Pons (tissue), 1 donor: ENCODE measurements at regions not wholly inside any gene's neighbourhood (a gene's known extent, or its start where the extent isn't known, plus 50 kb on each side); places are given as distances from the start of the nearest gene placed in this dataset.
"Not testable (repeated sequence)": the region's sequence is repeated elsewhere in the genome, so short reads cannot be mapped to it uniquely, and the experiment has no call there.

ENCODE experiments used
- DNase-seq: peaks from one replicate; pipeline ENCODE4 v3.0.0-alpha.2; 2016; ENCODE audit warnings: low spot score

DNA sequence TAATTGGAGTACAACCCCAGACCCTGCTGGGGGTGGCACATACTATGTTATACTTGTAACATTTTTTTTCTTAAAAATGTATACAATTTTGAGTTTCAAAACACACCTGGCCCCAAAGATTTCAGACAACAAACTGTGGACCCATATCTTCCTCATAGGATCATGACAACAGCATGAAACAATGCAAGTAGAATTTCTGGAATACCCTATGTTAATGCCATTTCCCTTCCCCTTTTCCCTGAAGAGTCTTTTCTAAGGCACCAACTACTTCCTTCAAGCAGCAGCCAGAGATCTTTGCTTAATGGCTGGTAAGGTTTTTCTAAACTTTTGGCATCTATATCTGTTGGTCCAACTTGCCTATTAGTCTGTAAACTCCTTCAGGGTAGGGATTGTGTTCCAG lies 99.9 kb upstream of the SERBP1 start:
- no peak for DNase-seq

GRCh38 chr1:67532452-67533216 lies 102.4 kb upstream of the SERBP1 start:
- DNase-seq: peak; percentile 87

DNA sequence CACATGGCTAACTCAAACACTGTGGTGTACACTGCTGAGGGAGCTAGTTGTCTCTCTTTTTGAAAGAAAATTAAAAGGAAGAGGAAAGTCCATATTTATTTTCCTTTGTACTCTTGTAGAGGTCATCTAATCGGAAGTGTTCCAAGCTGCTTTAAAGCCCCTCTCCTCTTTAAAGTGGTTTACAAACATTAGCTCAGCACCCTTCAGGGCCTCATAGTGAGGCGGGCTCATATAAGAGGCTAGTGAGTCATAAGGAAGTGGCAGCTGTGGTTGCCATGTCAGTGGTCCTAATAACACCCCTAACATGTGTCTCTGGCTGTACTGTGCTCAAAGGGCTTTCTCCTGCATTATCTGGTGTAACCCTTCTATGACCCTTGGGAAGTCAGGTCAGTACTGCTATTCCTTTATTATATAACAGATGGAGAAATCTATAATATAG lies 104.4 kb upstream of the SERBP1 start:
- DNase-seq: no peak

GRCh38 chr1:67535474-67535873 lies 105.3 kb upstream of the SERBP1 start:
- peak; percentile 38 for DNase-seq

- peak; percentile 57 for DNase-seq
These were observed 106.9 kb upstream of the SERBP1 start for GRCh38 chr1:67536957-67537666.

DNA sequence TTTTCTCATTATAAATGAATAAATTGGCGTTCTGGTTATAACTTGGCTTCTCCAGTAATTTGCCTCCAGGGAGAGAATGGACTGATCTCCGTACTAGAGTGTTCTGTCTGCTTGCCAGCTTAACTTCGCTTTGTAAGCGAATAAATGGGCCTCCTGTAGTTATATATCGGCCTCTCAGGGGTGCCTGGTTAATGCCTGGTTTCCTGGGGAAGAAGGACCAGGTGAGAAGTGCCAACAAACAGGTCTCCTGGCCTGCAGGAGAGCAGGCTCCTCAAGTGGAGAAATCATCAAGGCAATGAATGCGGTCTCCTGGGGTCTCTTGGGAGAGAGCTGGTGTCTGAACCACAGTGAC lies 107.4 kb upstream of the SERBP1 start:
- no peak for DNase-seq

DNA sequence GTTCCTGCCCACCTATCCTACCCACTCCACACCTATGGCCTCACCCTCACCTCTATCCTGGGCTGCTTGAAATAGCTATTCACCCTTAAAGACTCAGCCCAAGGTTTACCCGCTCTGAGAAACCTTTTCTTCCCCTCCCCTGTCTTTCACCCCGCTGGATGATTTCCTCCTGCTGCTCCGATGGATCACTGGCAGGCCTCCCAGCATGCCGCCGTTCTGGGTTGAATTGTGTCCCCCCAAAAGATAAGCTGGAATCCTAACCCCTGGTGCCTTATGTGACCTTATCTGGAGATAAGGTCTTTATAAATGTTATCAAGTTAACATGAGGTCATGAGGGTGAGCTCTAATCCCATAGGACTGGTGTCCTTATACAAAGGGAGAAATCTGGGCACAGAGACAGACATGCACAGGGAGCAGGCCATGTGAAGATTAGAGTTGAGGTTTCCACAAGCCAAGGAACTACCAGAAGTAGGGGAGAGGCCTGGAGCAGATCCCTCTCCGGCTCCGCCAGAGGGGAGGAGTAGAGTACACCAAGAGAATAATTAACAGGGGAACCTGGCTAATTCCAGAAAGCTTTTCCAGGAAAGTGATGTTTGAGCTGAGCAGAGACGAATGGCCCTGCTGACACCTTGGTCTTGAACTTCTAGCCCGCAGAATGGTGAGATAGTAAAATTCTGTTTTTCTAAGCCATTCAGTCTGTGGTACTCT lies 110.0 kb upstream of the SERBP1 start:
- no peak for DNase-seq

DNA sequence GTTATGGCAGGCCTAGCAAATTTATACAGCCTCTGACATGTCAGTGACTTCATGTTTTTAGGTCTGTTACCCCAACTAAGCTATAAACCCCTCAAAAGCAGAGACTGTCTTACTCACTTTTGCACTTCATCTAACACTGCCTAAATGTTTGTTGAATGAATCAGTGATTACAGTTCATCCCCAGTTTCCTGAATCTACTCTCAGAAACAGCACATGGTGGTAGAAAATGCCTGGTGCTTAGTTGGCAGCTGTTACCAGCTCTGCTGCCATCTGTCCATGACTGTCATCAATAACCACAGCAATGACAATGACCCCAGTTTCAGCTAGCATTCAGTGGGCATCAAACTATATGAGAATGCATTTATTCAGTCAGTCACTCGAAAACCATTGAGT lies 110.5 kb upstream of the SERBP1 start:
- no peak for DNase-seq

- no peak for DNase-seq
These were observed 112.5 kb upstream of the SERBP1 start for GRCh38 chr1:67542747-67543146.

DNA sequence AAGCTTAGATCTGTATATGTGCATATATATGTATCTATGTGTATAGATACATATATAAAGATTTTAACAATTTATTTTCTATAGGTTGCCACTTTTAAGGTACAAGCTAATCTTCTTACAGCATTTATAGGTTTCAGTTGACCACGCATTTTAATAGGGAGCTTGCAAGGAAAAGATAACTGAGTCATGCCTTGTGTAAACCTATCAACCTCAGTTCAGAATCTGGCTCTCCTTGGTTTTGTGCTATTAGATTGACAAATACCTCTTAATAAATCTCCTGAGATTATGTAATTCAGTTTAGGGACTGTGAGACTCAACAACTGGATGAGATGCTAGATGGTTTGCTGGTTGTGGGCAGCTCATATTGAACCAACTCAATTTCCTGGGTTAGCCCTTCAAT lies 114.7 kb upstream of the SERBP1 start:
- no peak for DNase-seq

GRCh38 chr1:67545364-67545763 lies 115.2 kb upstream of the SERBP1 start:
- no peak for DNase-seq

- DNase-seq: no peak
These were observed 121.2 kb upstream of the SERBP1 start for GRCh38 chr1:67551375-67551774.

DNA sequence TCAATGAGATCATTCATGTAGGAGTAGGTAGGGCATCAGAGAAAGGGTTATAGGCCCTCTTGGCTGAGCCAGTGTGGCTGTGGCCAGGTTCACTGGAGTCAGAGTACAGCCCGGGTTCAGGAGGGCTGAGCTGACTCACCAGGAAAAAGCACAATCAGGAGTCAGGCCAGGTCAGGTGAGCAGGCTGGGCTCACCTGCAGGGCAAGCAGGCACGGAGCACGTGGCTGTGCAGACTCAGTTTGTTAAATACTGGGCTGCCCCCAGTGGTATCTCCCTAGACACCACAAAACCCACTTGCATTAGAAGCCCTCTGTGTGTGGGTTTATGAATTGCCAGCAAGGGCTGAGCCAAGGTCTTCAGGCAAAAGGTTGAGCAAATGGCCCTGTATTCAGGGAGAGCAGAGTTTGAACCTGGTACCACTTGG lies 122.1 kb upstream of the SERBP1 start:
- DNase-seq: no peak

- not testable (repeated sequence) for DNase-seq
These were observed 124.0 kb upstream of the SERBP1 start for GRCh38 chr1:67554204-67554603.

GRCh38 chr1:67555461-67556296 lies 125.5 kb upstream of the SERBP1 start:
- no peak for DNase-seq

- DNase-seq: no peak
These were observed 126.2 kb upstream of the SERBP1 start for GRCh38 chr1:67556297-67556900.

GRCh38 chr1:67557696-67558448 lies 127.1 kb upstream of the GADD45A start:
- no peak for DNase-seq

DNA sequence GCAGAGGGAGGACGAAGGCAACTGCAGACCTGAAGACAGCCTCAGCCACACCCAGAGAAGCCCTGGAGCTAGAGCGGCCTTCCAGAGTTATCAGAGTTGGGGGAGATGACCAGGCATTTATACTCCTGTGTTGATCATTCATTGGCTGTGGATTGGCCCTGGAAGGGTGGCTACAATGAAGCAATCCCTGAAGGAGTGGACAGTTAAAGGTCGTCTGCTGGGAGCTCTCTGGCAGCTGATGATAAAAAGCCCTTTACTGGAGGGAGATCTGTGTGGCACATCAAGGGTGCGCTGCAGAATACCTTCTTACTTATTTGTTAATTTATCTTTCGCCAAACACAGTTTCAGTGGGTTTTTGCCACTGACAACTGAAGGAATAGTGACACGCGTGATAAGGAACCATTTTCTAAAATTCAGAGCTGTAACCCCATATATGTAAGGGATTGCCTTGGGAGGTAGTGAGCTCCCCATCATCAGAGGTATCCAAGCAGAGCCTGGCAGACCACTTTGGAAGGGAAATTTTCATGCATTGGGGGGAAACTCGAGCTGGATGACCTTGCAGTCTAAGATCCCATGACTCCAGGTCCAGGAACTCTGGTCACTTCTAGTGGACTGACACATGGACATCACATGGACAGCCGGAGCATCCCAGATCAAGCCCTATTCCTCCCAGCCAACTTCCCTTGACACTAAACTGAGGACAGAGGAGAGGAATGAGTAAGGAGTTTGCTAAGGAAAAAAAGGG lies 126.4 kb upstream of the GADD45A start:
- no peak for DNase-seq

DNA sequence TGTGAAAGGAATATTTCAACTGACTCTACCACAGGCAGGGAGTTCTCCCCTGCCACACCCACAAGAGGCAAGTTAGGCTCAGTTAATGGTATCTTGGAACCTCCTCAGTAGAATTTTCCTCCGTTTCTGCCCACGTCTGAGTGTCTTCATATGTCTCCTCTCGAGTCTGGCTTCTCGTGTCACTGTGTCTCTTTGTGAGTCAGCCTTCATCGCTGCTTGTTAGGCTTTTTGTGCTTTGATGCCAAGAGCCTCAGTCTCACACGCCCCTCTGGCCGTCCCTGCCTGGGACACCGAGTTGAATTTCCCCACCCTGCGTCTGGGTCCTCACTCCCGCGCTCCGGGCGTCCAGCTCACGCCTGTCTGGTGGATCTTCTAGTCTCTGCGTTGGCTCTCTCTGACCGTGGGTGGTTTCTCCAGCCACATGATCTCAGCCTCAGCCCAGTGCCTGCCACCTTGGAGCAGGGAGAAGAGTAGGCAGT lies 125.7 kb upstream of the GADD45A start:
- no peak for DNase-seq
